H9 (cell line): ENCODE measurements at regions not wholly inside any gene's neighbourhood (a gene's known extent, or its start where the extent isn't known, plus 50 kb on each side); places are given as distances from the start of the nearest gene placed in this dataset.

Experiments
- DNase-seq: peaks from one replicate; pipeline ENCODE4 v3.0.0-alpha.2; 2017
- H2AFZ ChIP-seq: one replicate; pipeline ENCODE4 v1.6.1; 2013; ENCODE audit warnings: mild to moderate bottlenecking, low read length, control low read depth, moderate library complexity
- H2AK5ac ChIP-seq: 2 replicates; pipeline ENCODE4 v1.6.1; 2013; ENCODE audit warnings: low read length, control low read depth, mixed read lengths; ENCODE audit not compliant: insufficient read length
- H2BK120ac ChIP-seq: one replicate; pipeline ENCODE4 v1.6.1; 2013; ENCODE audit warnings: low read depth, mild to moderate bottlenecking, low read length, control low read depth, inconsistent platforms; ENCODE audit not compliant: poor library complexity, severe bottlenecking
- H2BK12ac ChIP-seq: 2 replicates; pipeline ENCODE4 v1.6.1; 2013; ENCODE audit warnings: low read length, control low read depth, mixed read lengths, low read depth; ENCODE audit not compliant: insufficient read length
- H2BK15ac ChIP-seq: 2 replicates; pipeline ENCODE4 v1.6.1; 2013; ENCODE audit warnings: low read depth, low read length, control low read depth
- H2BK20ac ChIP-seq: one replicate; pipeline ENCODE4 v1.6.1; 2013; ENCODE audit warnings: low read depth, mild to moderate bottlenecking, low read length, control low read depth, inconsistent platforms; ENCODE audit not compliant: poor library complexity, severe bottlenecking
- H2BK5ac ChIP-seq: 2 replicates; pipeline ENCODE4 v1.6.1; 2013; ENCODE audit warnings: low read length, control low read depth, mixed read lengths; ENCODE audit not compliant: insufficient read length
- H3K14ac ChIP-seq: 2 replicates; pipeline ENCODE4 v1.6.1; 2013; ENCODE audit warnings: low read length, control low read depth; ENCODE audit not compliant: insufficient read depth
- H3K18ac ChIP-seq: 2 replicates; pipeline ENCODE4 v1.6.1; 2013; ENCODE audit warnings: low read depth, mild to moderate bottlenecking, mixed read lengths, low read length, control low read depth; ENCODE audit not compliant: insufficient read length
- H3K23ac ChIP-seq: 2 replicates; pipeline ENCODE4 v1.6.1; 2013; ENCODE audit warnings: low read length, control low read depth, mixed read lengths, low read depth; ENCODE audit not compliant: insufficient read length
- H3K23me2 ChIP-seq: 2 replicates; pipeline ENCODE4 v1.6.1; 2013; ENCODE audit warnings: low read depth, mild to moderate bottlenecking, mixed read lengths, low read length, control low read depth; ENCODE audit not compliant: insufficient read length, poor library complexity, severe bottlenecking
- H3K27ac ChIP-seq: 2 replicates; pipeline ENCODE4 v1.5.1; 2013; ENCODE audit warnings: low read length, control low read depth, mixed read lengths, low read depth; ENCODE audit not compliant: insufficient read length
- H3K27me3 ChIP-seq: 2 replicates; pipeline ENCODE4 v1.6.1; 2013; ENCODE audit warnings: low read length, control low read depth, inconsistent platforms; ENCODE audit not compliant: insufficient read depth
- H3K4ac ChIP-seq: 2 replicates; pipeline ENCODE4 v1.6.1; 2013; ENCODE audit warnings: low read depth, mild to moderate bottlenecking, control low read depth, inconsistent platforms, low read length, moderate library complexity
- H3K4me1 ChIP-seq: 2 replicates; pipeline ENCODE4 v1.6.1; 2013; ENCODE audit warnings: low read length, control low read depth, inconsistent platforms; ENCODE audit not compliant: insufficient read depth
- H3K4me2 ChIP-seq: 2 replicates; pipeline ENCODE4 v1.6.1; 2013; ENCODE audit warnings: low read length, control low read depth, mixed read lengths; ENCODE audit not compliant: insufficient read length, insufficient read depth
- H3K56ac ChIP-seq: 2 replicates; pipeline ENCODE4 v1.6.1; 2013; ENCODE audit warnings: low read depth, mild to moderate bottlenecking, mixed read lengths, low read length, control low read depth; ENCODE audit not compliant: insufficient read length
- H3K79me1 ChIP-seq: 2 replicates; pipeline ENCODE4 v1.6.1; 2013; ENCODE audit warnings: low read depth, mild to moderate bottlenecking, moderate library complexity, low read length, control low read depth, inconsistent platforms; ENCODE audit not compliant: insufficient read depth, poor library complexity, severe bottlenecking
- H3K79me2 ChIP-seq: 2 replicates; pipeline ENCODE4 v1.6.1; 2013; ENCODE audit warnings: low read length, control low read depth, inconsistent platforms; ENCODE audit not compliant: insufficient read depth
- H3K9ac ChIP-seq: 2 replicates; pipeline ENCODE4 v1.6.1; 2013; ENCODE audit warnings: low read length, control low read depth, mixed read lengths; ENCODE audit not compliant: insufficient read length; ENCODE audit errors: extremely low read depth
- H3K9me3 ChIP-seq: one replicate; pipeline ENCODE4 v1.6.1; 2013; ENCODE audit warnings: low read depth, low read length, inconsistent platforms; ENCODE audit not compliant: control insufficient read depth
- H3T11ph ChIP-seq: one replicate; pipeline ENCODE4 v1.6.1; 2013; ENCODE audit warnings: mild to moderate bottlenecking, low read length, control low read depth, inconsistent platforms
- H4K20me1 ChIP-seq: one replicate; pipeline ENCODE4 v1.6.1; 2013; ENCODE audit not compliant: control insufficient read depth, insufficient read length, insufficient read depth
- H4K5ac ChIP-seq: 2 replicates; pipeline ENCODE4 v1.6.1; 2013; ENCODE audit warnings: low read depth, mild to moderate bottlenecking, mixed read lengths, low read length, control low read depth; ENCODE audit not compliant: insufficient read length
- H4K8ac ChIP-seq: replicated peaks from 2 replicates; pipeline ENCODE4 v1.6.1; 2013; ENCODE audit warnings: low read length, control low read depth, mixed read lengths, low read depth; ENCODE audit not compliant: insufficient read length
- H4K91ac ChIP-seq: 2 replicates; pipeline ENCODE4 v1.6.1; 2013; ENCODE audit warnings: low read depth, mild to moderate bottlenecking, moderate library complexity, mixed read lengths, low read length, control low read depth; ENCODE audit not compliant: insufficient read length
- H3K27ac Mint-ChIP-seq, 3 experiments: 2 replicates in 2 of 3; 3 replicates in 1 of 3; pipeline ENCODE4 v1.8.0; 2020 to 2021; ENCODE audit warnings: mixed read lengths in 3 of 3, mild to moderate bottlenecking in 1 of 3, moderate library complexity in 1 of 3
- H3K27me3 Mint-ChIP-seq: 2 replicates; pipeline ENCODE4 v1.8.0; 2021; ENCODE audit warnings: low read depth, mild to moderate bottlenecking, moderate library complexity, mixed read lengths
- H3K36me3 Mint-ChIP-seq, 3 experiments: 2 replicates in 2 of 3; 3 replicates in 1 of 3; pipeline ENCODE4 v1.8.0; 2020 to 2021; ENCODE audit warnings: low read depth in 3 of 3, mixed read lengths in 3 of 3; ENCODE audit not compliant: insufficient read depth in 1 of 3
- H3K4me1 Mint-ChIP-seq, 2 experiments: 2 replicates each; pipeline ENCODE4 v1.8.0; 2020; ENCODE audit warnings: mixed read lengths in 2 of 2
- H3K4me3 Mint-ChIP-seq, 2 experiments: 2 replicates in 1 of 2; 3 replicates in 1 of 2; pipeline ENCODE4 v1.8.0; 2020 to 2021; ENCODE audit warnings: mild to moderate bottlenecking in 2 of 2, mixed read lengths in 2 of 2, moderate library complexity in 1 of 2
- H3K9me3 Mint-ChIP-seq, 2 experiments: 2 replicates in 1 of 2; 3 replicates in 1 of 2; pipeline ENCODE4 v1.8.0; 2020; ENCODE audit warnings: mild to moderate bottlenecking in 2 of 2, mixed read lengths in 2 of 2, moderate library complexity in 1 of 2
- CTCF ChIP-seq: fragments of 200-600 bp; sonication (generic); conservative IDR thresholded peaks from 3 replicates; pipeline ENCODE4 v1.8.0; 2021; ENCODE audit warnings: antibody characterized with exemption, mild to moderate bottlenecking
- WGBS: extraction: QIAGEN DNeasy Blood & Tissue Kit; methylation state at CpG from one replicate; pipeline ENCODE4 v1.1.7; 2013; ENCODE audit warnings: missing lambda C conversion rate, low lambda C conversion rate, mixed read lengths; ENCODE audit not compliant: insufficient read length; ENCODE audit errors: extremely low coverage; 5-methylcytosine and 5-hydroxymethylcytosine counted together

- H2BK12ac ChIP-seq, result no peak overlapping the region
- no peak overlapping the region for H3K27ac Mint-ChIP-seq
- no peak overlapping the region for H2BK15ac ChIP-seq
- no peaks in the 10 kb centered on the region for H4K20me1 ChIP-seq
- H2AK5ac ChIP-seq, result no peak overlapping the region
- TF ChIP-seq CTCF, result no peak
- H2AFZ ChIP-seq, result no peak overlapping the region
- H3K4me2 ChIP-seq, result no peak overlapping the region
- H3K79me2 ChIP-seq, result no peaks in the 10 kb centered on the region
- no peak overlapping the region for H4K91ac ChIP-seq
- DNase-seq, result no peak
- peaks cover 3 to 7% (median 4%) of the 10 kb centered on the region in 3 experiments; a peak in 6 of 7 replicates for H3K36me3 Mint-ChIP-seq
- no peak overlapping the region for H3T11ph ChIP-seq
- H3K4me3 Mint-ChIP-seq, result no peak overlapping the region
- H3K9me3 ChIP-seq, result no peaks in the 10 kb centered on the region
- no peaks in the 10 kb centered on the region for H3K27me3 ChIP-seq
- no peak overlapping the region for H3K23ac ChIP-seq
- no peaks in the 10 kb centered on the region for H3K4me1 Mint-ChIP-seq
- no peak overlapping the region for H3K4ac ChIP-seq
- no peak overlapping the region for H3K14ac ChIP-seq
- H3K27ac ChIP-seq, result no peak overlapping the region
- no peak overlapping the region for H2BK20ac ChIP-seq
- H3K9me3 Mint-ChIP-seq, result peaks cover 7 to 13% of the 10 kb centered on the region in 2 experiments
- no peaks in the 10 kb centered on the region for H3K79me1 ChIP-seq
- WGBS, result no CpG with 5 or more reads among the region's 6 CpGs
- no peak overlapping the region for H4K5ac ChIP-seq
- no peaks in the 10 kb centered on the region; the same call in 1 of the 2 replicates for H3K4me1 ChIP-seq
- no peak overlapping the region for H3K56ac ChIP-seq
- no peaks in the 10 kb centered on the region for H3K23me2 ChIP-seq
- H3K27me3 Mint-ChIP-seq, result peaks cover 6% of the 10 kb centered on the region
- no peak overlapping the region for H2BK120ac ChIP-seq
- H3K9ac ChIP-seq, result no peak overlapping the region
- H2BK5ac ChIP-seq, result no peak overlapping the region
- H4K8ac ChIP-seq, result no peak overlapping the region
- no peak overlapping the region for H3K18ac ChIP-seq
These were observed 217.4 kb upstream of the SMIM21 start for GRCh38 chr18:75644871-75645270.
